GM10266 (cell line): ENCODE measurements at regions not wholly inside any gene's neighbourhood (a gene's known extent, or its start where the extent isn't known, plus 50 kb on each side); places are given as distances from the start of the nearest gene placed in this dataset.
"Not testable (repeated sequence)": the region's sequence is repeated elsewhere in the genome, so short reads cannot be mapped to it uniquely, and the experiment has no call there.

Experiments used
- DNase-seq: peaks from one replicate; pipeline ENCODE4 v3.0.0; 2012; ENCODE audit errors: extremely low spot score
- TF ChIP-seq, protein P1 (sequence below): IDR thresholded peaks from 2 replicates; pipeline ENCODE4 v1.5.1; 2012; ENCODE audit warnings: mild to moderate bottlenecking, low read depth; ENCODE audit not compliant: control insufficient read depth, insufficient read depth; ENCODE audit errors: missing control alignments

DNA sequence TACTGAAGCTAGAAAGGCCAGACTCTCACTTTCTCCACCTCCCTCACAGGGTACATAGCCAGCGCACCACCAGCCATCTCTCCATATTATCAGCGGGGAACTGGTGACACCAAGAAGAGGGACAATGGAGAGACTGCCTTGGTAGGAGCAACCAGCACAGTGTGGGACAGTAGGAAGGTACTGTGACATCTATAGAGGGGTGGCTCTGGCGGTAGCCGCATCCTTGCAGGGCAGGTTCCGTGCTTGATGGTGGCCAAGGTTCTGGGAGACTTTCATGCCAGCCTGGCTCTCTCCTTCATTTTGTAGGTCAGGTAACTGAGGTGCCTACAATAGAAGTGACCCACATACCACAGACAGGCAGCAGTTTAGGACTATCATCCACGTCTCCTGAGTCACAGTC, 65.5 kb upstream of the SMIM23 start:
- DNase-seq: no peak
- TF ChIP-seq, protein P1, sequence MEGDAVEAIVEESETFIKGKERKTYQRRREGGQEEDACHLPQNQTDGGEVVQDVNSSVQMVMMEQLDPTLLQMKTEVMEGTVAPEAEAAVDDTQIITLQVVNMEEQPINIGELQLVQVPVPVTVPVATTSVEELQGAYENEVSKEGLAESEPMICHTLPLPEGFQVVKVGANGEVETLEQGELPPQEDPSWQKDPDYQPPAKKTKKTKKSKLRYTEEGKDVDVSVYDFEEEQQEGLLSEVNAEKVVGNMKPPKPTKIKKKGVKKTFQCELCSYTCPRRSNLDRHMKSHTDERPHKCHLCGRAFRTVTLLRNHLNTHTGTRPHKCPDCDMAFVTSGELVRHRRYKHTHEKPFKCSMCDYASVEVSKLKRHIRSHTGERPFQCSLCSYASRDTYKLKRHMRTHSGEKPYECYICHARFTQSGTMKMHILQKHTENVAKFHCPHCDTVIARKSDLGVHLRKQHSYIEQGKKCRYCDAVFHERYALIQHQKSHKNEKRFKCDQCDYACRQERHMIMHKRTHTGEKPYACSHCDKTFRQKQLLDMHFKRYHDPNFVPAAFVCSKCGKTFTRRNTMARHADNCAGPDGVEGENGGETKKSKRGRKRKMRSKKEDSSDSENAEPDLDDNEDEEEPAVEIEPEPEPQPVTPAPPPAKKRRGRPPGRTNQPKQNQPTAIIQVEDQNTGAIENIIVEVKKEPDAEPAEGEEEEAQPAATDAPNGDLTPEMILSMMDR: no peak

DNA sequence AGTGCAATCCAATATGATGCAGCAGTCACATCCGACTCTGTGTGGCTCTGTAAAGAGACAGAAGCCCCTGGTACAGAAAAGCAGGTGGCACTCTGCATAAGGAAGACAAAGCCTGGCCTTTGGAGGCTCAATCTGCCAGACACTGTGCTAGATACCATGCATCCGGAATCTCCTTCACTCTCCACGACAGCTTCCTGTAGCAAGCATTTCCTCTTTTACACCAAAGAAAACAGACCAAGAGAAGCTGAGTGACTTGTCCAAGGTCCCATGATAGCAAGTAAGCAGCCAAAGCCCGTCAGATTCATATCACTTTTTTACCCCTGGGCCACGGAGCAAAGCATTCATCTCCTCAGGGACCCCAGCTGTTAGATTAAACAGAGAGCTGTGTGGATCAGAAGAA, 64.2 kb upstream of the SMIM23 start:
- DNase-seq: no peak
- TF ChIP-seq, protein P1: no peak

DNA sequence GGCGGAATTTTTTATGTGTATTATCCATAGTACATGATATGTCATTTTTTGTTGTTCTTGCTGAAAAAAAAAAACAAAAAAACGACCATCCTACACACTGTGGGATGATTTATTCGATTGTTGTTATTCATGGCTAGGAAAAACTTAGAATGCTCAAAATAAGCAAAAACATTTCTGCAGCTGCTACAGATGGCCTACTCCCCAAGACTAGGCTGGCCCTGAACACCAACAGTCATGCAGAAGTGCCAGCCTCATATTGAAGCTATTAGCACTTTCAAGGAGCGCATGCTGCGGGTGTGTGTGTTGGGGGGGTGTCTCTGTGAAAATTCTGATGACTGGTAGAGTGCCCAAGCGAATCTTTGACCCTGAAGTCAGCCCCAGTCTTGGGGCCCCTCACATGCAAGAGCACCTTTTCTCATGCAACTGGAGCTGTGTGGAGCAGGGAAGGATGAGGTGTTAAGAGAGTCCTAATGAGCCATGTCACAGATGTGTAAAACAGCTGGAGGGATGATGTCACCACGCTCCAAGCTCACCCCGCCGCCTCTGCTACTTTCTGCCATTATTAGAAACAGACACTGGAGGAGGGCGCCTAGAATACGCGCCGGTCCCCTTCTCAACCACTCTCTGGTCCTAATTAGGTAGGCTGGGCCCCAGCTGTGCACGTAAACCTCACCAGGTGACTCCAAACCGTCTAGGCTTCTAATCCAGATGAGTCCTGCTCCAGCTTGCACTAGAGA, 61.0 kb upstream of the SMIM23 start:
- no peak for DNase-seq
- TF ChIP-seq, protein P1: no peak

DNA sequence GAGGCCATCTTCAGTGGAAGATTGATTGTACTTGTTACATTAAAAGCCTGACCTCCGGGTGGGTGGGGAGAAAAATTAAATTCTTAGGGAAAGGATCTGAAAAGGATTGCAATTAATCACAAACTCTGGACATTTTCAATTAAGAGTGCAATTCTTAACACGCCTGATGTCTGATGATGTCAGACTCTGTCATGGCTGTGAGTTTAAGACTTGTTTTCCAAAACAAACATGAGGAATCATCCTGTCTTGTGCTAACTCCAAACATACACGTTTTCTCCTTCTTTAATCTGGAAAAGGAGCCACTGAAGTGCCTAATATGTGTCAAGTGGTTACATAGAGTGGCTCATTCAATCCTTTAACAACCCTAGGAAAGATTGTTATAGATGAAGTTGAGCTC, 60.4 kb upstream of the SMIM23 start:
- no peak for DNase-seq

DNA sequence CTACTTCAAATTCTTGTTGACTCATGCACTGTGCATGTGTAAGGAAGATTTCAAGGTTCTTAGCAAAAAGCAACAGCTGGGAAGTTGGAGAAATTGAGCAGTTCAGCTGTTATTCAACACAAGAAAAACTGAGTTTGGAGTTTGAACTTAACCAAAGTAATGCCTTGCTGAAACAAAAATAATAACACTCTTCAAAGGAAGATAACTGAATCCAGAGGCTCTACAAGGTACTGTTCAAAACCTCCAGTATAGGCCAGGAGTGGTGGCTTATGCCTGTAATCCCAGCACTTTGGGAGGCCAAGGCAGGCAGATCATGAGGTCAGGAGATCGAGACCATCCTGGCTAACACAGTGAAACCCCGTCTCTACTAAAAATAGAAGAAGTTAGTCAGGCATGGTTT, 58.8 kb upstream of the SMIM23 start:
- DNase-seq: not testable (repeated sequence)

More for the DNA sequence above, 60.4 kb upstream of the SMIM23 start:
- TF ChIP-seq, protein P1: no peak

DNA sequence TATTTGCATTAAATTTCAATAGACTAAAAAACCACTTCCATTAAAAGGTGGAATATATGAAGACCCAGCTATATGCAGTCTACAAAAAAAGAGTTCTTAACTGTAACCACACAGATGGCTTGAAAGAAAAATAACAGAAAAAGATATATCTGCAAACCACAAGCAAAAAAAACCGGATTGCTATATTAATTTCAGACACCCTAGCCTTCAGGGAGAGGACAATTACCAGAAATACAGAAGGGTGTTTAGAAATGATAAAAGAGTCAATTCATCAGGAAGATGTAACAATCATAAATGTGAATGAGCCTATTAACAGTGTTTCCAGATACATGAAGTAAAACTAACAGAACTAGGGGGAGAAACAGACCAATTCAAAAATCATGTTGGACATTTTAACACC, 56.9 kb upstream of the SMIM23 start:
- no peak for DNase-seq
- TF ChIP-seq, protein P1: no peak
